ENCODE measurements at regions not wholly inside any gene's neighbourhood (a gene's known extent, or its start where the extent isn't known, plus 50 kb on each side); places are given as distances from the start of the nearest gene placed in this dataset.

GRCh38 chr5:15266229-15266628, 233.8 kb upstream of the FBXL7 start:
- TF ChIP-seq CREB1 (IDR thresholded peaks at IDR 0.05; ENCODE audit: low read depth) (no peak), MAX (IDR thresholded peaks at IDR 0.05) (no peak), EP300 (IDR thresholded peaks at IDR 0.05; ENCODE audit: borderline replicate concordance) (no peak), ZBTB7A (IDR thresholded peaks at IDR 0.05; ENCODE audit: low read depth) (no peak), USF1 (IDR thresholded peaks at IDR 0.05) (no peak), TAF1 (IDR thresholded peaks at IDR 0.05; ENCODE audit: low read depth) (no peak), CEBPB (IDR thresholded peaks at IDR 0.05) (no peak)

All from Ishikawa (cell line).